ENCODE measurements at regions not wholly inside any gene's neighbourhood (a gene's known extent, or its start where the extent isn't known, plus 50 kb on each side); places are given as distances from the start of the nearest gene placed in this dataset.

- H3K27ac ChIP-seq: no peak overlapping the region
- H3K27me3 ChIP-seq: no peaks in the 10 kb centered on the region
- no peaks in the 10 kb centered on the region for H3K9me3 ChIP-seq
- no peaks in the 10 kb centered on the region for H3K36me3 ChIP-seq
- peaks cover 0 to 4% (median 0%) of the 10 kb centered on the region in 4 donors for H3K4me1 ChIP-seq
- H3K4me3 ChIP-seq: no peak overlapping the region
- TF ChIP-seq POLR2A (IDR thresholded peaks at IDR 0.05) (no peak), CTCF (IDR thresholded peaks at IDR 0.05) (no peak), EP300 (IDR thresholded peaks at IDR 0.05) (no peak)
- DNase-seq (ENCODE audit: low spot score in 2 of 2): no peak
Measured at GRCh38 chr2:182621810-182622209, 94.2 kb upstream of the DNAJC10 start.

GRCh38 chr2:182622231-182622630, 93.8 kb upstream of the DNAJC10 start:
- Histone ChIP-seq H3K9me3 (no peaks in the 10 kb centered on the region), H3K4me1 (peaks cover 0 to 4% (median 0%) of the 10 kb centered on the region in 4 donors), H3K27me3 (no peaks in the 10 kb centered on the region), H3K27ac (no peak overlapping the region), H3K36me3 (no peaks in the 10 kb centered on the region), H3K4me3 (no peak overlapping the region)
- 64 to 65% methylated on average over 2 of the region's 2 CpGs for WGBS, 2 donors
- DNase-seq (ENCODE audit: low spot score in 2 of 2): no peak
- TF ChIP-seq CTCF (IDR thresholded peaks at IDR 0.05) (no peak), EP300 (IDR thresholded peaks at IDR 0.05) (no peak), POLR2A (IDR thresholded peaks at IDR 0.05) (no peak)

GRCh38 chr2:182625814-182626213, 90.2 kb upstream of the DNAJC10 start:
- H3K27ac ChIP-seq: no peak overlapping the region
- H3K4me1 ChIP-seq: peaks cover 0 to 4% (median 0%) of the 10 kb centered on the region in 4 donors
- no peaks in the 10 kb centered on the region for H3K27me3 ChIP-seq
- no peaks in the 10 kb centered on the region for H3K36me3 ChIP-seq
- no peak for DNase-seq (ENCODE audit: low spot score in 2 of 2)
- WGBS, 2 donors: 41 to 58% methylated on average over 1 of the region's 1 CpG
- no peak overlapping the region for H3K4me3 ChIP-seq
- no peak for TF ChIP-seq CTCF (IDR thresholded peaks at IDR 0.05)
- TF ChIP-seq POLR2A (IDR thresholded peaks at IDR 0.05): no peak
- no peak for TF ChIP-seq EP300 (IDR thresholded peaks at IDR 0.05)
- H3K9me3 ChIP-seq: no peaks in the 10 kb centered on the region

GRCh38 chr2:182628916-182629315, 87.1 kb upstream of the DNAJC10 start:
- H3K36me3 ChIP-seq: no peaks in the 10 kb centered on the region
- TF ChIP-seq EP300 (IDR thresholded peaks at IDR 0.05): no peak
- TF ChIP-seq POLR2A (IDR thresholded peaks at IDR 0.05): no peak
- TF ChIP-seq CTCF (IDR thresholded peaks at IDR 0.05): no peak
- no peaks in the 10 kb centered on the region for H3K4me1 ChIP-seq
- H3K9me3 ChIP-seq: no peaks in the 10 kb centered on the region
- WGBS, 2 donors: 74 to 85% methylated on average over 3 of the region's 3 CpGs
- no peak overlapping the region for H3K27ac ChIP-seq
- DNase-seq (ENCODE audit: low spot score in 2 of 2): no peak
- no peaks in the 10 kb centered on the region for H3K27me3 ChIP-seq
- no peak overlapping the region for H3K4me3 ChIP-seq

GRCh38 chr2:182630207-182630606, 85.8 kb upstream of the DNAJC10 start:
- H3K36me3 ChIP-seq: no peaks in the 10 kb centered on the region
- H3K27ac ChIP-seq: no peak overlapping the region
- WGBS, 2 donors: 94% methylated on average over 1 of the region's 1 CpG
- H3K9me3 ChIP-seq: no peaks in the 10 kb centered on the region
- no peaks in the 10 kb centered on the region for H3K27me3 ChIP-seq
- H3K4me1 ChIP-seq: no peaks in the 10 kb centered on the region
- no peak for TF ChIP-seq CTCF (IDR thresholded peaks at IDR 0.05)
- no peak for TF ChIP-seq POLR2A (IDR thresholded peaks at IDR 0.05)
- no peak for TF ChIP-seq EP300 (IDR thresholded peaks at IDR 0.05)
- DNase-seq (ENCODE audit: low spot score in 2 of 2): no peak
- H3K4me3 ChIP-seq: no peak overlapping the region

All from tibial nerve (tissue), 4 donors.